DOHH2 (cell line): ENCODE measurements at regions not wholly inside any gene's neighbourhood (a gene's known extent, or its start where the extent isn't known, plus 50 kb on each side); places are given as distances from the start of the nearest gene placed in this dataset.

ENCODE experiments used
- EZH2phosphoT487 ChIP-seq: fragments of 200-600 bp; sonication (generic); IDR thresholded peaks from 2 replicates; pipeline ENCODE4 v1.6.1; 2017; ENCODE audit warnings: borderline replicate concordance, mild to moderate bottlenecking, antibody characterized with exemption, low read length, moderate library complexity, mixed read lengths
- TF ChIP-seq, protein P1 (sequence below): fragments of 200-600 bp; sonication (generic); IDR thresholded peaks from one replicate; pipeline ENCODE4 v1.5.1; 2014; ENCODE audit warnings: antibody characterized with exemption, mild to moderate bottlenecking, low read depth, low read length; ENCODE audit not compliant: poor library complexity, severe bottlenecking

DNA sequence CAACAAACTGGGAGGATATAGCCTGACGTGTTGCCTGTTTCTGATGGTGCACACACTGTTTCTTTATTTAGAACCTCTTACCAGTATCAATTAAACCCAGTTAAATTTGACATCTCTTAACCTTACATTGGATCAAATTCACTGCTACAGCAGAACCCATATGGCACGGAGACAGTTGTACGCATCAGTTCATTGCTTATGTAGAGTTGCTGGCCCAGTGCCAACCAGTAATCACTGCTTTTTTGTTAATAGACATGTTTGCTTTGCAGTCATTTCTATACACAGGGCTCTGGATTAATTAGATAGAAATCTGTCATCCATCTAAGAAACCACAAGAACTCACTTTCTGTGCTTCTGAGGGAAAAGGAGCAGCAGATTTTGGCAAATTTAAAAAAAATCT, 154.0 kb downstream of the RWDD3 start:
- TF ChIP-seq, protein P1, sequence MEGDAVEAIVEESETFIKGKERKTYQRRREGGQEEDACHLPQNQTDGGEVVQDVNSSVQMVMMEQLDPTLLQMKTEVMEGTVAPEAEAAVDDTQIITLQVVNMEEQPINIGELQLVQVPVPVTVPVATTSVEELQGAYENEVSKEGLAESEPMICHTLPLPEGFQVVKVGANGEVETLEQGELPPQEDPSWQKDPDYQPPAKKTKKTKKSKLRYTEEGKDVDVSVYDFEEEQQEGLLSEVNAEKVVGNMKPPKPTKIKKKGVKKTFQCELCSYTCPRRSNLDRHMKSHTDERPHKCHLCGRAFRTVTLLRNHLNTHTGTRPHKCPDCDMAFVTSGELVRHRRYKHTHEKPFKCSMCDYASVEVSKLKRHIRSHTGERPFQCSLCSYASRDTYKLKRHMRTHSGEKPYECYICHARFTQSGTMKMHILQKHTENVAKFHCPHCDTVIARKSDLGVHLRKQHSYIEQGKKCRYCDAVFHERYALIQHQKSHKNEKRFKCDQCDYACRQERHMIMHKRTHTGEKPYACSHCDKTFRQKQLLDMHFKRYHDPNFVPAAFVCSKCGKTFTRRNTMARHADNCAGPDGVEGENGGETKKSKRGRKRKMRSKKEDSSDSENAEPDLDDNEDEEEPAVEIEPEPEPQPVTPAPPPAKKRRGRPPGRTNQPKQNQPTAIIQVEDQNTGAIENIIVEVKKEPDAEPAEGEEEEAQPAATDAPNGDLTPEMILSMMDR, result no peak
- no peak for TF ChIP-seq EZH2phosphoT487
